Endothelial cell of umbilical vein (primary cell): ENCODE measurements at regions not wholly inside any gene's neighbourhood (a gene's known extent, or its start where the extent isn't known, plus 50 kb on each side); places are given as distances from the start of the nearest gene placed in this dataset.

Experiments used
- FOS ChIP-seq: IDR thresholded peaks from 2 replicates; pipeline ENCODE4 v1.6.1; 2011; ENCODE audit warnings: mild to moderate bottlenecking, low read length, moderate library complexity, borderline replicate concordance; ENCODE audit not compliant: insufficient read depth
- JUN ChIP-seq: IDR thresholded peaks from 2 replicates; pipeline ENCODE4 v1.6.1; 2011; ENCODE audit warnings: borderline replicate concordance, low read depth; ENCODE audit not compliant: insufficient read length, insufficient read depth
- POLR2AphosphoS5 ChIP-seq: IDR thresholded peaks from 2 replicates; pipeline ENCODE4 v1.6.1; 2012; ENCODE audit warnings: low read depth, mild to moderate bottlenecking, control low read depth, low read length, moderate library complexity; ENCODE audit not compliant: insufficient read depth
- TF ChIP-seq, protein P1 (sequence below), 2 donors: IDR thresholded peaks; 1 replicate in 1 of 2; 2 replicates in 1 of 2; pipeline ENCODE4 v1.5.1; 2011; ENCODE audit warnings: low read length in 2 of 2, mild to moderate bottlenecking in 2 of 2, moderate library complexity in 2 of 2, control low read depth in 1 of 2, inconsistent platforms in 1 of 2, low read depth in 1 of 2; ENCODE audit not compliant: insufficient read depth in 1 of 2; ENCODE audit errors: extremely low read depth in 1 of 2

DNA sequence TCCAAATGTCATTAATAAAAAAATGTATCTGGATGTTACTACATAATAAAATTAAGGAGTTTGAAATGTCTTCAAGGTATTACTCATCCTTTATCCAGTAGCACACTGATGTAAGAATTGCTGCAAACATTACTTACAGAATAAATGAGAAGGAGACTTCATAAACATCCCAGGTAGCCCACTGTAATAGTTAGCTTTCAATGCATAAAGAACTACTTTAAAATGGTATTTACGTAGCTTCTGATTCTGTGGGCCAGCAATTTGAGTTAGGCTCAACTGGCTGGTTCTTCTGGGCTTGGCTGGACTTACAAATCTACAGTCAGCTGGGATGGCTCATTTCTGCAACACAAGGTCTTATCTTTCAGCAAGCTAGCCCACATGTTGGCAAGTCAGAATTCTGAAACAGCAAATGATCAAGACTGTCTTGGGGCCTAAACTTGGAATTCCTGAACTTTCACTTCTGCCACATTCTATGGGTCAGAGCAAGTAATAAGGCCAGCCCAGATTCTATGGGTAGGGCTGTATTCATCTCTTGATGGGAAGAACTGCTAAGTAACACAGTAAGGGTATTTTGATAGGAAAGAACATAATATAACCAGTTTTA is 522.5 kb downstream of the IQCM start:
- TF ChIP-seq, protein P1, sequence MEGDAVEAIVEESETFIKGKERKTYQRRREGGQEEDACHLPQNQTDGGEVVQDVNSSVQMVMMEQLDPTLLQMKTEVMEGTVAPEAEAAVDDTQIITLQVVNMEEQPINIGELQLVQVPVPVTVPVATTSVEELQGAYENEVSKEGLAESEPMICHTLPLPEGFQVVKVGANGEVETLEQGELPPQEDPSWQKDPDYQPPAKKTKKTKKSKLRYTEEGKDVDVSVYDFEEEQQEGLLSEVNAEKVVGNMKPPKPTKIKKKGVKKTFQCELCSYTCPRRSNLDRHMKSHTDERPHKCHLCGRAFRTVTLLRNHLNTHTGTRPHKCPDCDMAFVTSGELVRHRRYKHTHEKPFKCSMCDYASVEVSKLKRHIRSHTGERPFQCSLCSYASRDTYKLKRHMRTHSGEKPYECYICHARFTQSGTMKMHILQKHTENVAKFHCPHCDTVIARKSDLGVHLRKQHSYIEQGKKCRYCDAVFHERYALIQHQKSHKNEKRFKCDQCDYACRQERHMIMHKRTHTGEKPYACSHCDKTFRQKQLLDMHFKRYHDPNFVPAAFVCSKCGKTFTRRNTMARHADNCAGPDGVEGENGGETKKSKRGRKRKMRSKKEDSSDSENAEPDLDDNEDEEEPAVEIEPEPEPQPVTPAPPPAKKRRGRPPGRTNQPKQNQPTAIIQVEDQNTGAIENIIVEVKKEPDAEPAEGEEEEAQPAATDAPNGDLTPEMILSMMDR (IDR thresholded peaks at IDR 0.05; ENCODE audit: extremely low read depth in 1 of 2, insufficient read depth in 1 of 2, low read depth in 1 of 2, low read length in 2 of 2) = no peak
- TF ChIP-seq FOS (no peak), JUN (no peak), POLR2AphosphoS5 (no peak)
